Panc1 (cell line): ENCODE measurements at regions not wholly inside any gene's neighbourhood (a gene's known extent, or its start where the extent isn't known, plus 50 kb on each side); places are given as distances from the start of the nearest gene placed in this dataset.

Experiments
- POLR2AphosphoS5 ChIP-seq: IDR thresholded peaks from 2 replicates; pipeline ENCODE4 v1.6.1; 2012; ENCODE audit warnings: mild to moderate bottlenecking, low read depth, low read length, moderate library complexity
- REST ChIP-seq, 2 experiments: IDR thresholded peaks; 2 replicates each; pipeline ENCODE4 v1.6.1; 2011 to 2012; ENCODE audit warnings: low read depth in 2 of 2, control low read depth in 1 of 2, low read length in 1 of 2, mild to moderate bottlenecking in 1 of 2, moderate library complexity in 1 of 2; ENCODE audit not compliant: insufficient read depth in 1 of 2

DNA sequence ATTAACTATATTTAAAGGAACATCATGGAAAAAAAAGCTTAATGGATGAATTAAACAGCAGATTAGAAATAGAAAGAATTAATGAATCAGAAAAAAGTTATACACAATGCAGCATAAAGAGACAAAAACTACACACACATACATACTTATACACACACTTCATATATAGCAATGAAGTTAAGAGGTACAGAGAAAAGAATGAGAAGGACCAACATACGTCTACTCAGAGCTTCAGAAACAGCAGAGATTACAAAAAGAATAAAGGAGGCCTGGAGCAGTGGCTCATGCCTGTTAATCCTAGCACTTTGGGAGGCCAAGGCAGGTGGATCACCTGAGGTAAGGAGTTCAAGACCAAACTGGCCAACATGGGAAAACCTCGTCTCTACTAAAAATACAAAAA is 133.9 kb upstream of the TNPO1 start:
- TF ChIP-seq POLR2AphosphoS5 (no peak), REST (IDR thresholded peaks at IDR 0.05; ENCODE audit: insufficient read depth in 1 of 2, low read depth in 2 of 2, low read length in 1 of 2) (no peak)
